ENCODE measurements at regions not wholly inside any gene's neighbourhood (a gene's known extent, or its start where the extent isn't known, plus 50 kb on each side); places are given as distances from the start of the nearest gene placed in this dataset.

DNA sequence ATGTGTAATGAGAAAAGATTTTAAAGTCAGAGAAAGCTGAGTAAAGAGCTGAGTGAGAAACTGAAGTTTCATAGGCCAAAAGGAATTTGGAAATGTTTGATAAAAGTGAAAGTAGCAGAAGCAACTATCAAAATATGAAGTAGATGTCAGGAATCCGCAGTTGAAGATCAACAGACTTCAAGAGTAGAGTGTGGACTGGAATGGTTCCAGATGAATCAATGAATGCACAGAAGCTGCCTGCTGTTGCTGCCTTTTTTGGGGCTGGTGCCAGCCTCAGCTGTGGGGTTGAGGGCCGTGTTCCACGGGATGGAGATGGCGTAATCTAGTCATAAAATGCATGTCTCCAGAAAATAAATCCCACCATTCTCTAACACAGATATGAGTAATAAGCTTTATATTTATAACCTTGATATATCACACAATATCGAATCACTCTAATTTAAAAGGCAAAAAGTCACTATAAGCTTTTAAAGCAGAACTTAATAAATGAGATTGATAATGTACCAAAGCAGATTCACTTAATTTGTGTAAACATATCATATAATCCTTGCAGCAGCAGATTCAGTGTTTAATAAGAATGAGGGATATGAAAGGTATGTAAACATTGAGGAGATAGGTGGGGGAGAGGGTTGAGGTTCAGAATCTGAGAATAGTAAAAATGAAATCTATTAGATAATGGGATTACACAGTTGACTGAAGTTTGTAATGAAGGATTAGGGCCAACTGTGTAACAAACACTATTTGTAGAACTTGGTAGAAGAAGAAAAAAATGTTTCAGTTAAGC is 652.3 kb upstream of the FTMT start:
- DNase-seq (ENCODE audit: low spot score): no peak

GRCh38 chr5:121218086-121218485 is 633.6 kb upstream of the FTMT start:
- DNase-seq (ENCODE audit: low spot score): no peak

DNA sequence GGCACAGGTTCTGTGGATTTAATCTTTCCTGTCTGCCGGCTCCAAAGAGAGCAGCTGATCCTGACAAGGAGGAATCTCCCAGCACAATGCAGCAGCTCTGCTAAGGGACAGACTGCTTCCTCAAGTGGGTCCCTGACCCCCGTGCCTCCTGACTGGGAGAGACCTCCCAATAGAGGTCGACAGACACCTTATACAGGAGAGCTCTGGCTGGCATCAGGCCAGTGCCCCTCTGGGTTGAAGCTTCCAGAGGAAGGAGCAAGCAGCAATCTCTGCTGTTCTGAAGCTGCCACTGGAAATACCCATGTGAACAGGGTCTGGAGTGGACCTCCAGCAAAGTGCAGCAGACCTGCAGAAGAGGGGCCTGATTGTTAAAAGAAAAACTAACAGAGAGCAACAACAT is 630.2 kb upstream of the FTMT start:
- no peak for DNase-seq (ENCODE audit: low spot score)

DNA sequence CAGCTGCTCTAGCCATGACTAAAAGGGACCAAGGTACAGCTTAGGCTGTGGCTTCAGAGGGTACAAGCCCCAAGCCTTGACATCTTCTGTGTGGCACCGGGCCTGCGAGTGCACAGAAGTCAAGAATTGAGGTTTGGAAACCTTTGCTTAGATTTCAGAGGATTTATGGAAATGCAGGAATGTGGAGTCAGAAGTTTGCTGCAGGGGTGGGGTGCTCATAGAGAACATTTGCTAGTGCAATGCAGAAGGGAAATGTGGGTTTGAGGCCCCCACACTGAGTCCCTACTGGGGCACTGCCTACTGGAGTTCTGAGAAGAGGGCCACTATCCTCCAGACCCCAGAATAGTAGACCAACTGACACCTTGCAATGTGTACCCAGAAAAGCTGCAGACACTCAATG is 624.9 kb upstream of the FTMT start:
- no peak for DNase-seq (ENCODE audit: low spot score)

DNA sequence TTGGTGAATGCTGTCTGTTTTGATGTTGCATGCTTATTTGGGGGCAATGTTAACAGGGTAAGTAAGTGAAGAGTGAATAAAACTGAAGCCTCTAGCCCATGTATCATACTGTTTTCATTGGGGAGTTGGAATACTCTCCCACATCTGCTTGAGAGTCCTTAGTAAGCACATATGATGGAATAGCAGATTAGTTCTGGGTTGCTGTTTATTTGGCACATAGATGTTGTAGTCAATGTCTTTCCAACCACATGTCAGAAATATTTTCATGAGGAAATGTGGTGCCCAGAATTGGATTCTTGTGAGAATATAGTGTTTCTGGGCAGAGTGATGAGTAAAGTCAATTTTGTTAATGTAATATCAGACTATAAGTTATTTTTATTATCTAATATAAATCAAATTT is 611.7 kb upstream of the FTMT start:
- no peak for DNase-seq (ENCODE audit: low spot score)

DNA sequence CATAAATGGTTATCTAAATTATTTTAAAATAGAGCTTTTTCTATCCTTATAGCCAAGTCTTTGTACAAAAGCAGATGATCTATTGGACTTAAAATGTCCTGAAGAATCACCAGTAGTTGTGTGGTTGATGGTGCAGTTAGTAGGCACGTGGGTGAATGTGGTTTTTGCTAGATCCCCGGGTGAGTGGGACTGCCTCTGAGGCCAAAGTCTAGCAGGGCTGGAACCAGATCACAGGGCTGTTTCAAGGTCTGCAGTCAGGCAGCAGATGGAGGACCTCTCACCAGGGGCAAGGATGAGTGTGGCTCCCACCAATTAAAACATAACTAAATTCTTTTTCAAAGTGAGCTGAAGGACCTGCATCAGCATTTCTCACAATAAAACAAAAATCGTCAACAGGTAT is 604.7 kb upstream of the FTMT start:
- no peak for DNase-seq (ENCODE audit: low spot score)

DNA sequence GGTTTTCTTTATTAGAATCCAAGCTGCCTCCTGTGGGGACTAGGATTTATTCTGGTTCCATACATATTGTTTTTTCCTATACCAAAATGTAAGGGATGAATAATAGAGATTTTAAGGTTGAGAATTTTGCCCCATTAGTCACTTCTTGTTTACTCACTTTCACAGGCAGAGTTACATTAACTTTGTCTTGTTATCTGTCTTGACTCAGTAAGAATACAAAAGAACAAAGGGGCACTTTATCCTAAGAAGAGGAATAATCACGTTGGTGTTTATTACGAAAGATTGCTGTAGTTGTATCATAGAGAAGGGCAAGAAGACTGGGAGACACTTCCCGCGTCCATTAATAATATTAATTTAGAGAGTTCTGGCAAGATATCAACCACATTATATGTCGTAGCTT is 599.7 kb upstream of the FTMT start:
- peak; percentile 34 for DNase-seq (ENCODE audit: low spot score)

DNA sequence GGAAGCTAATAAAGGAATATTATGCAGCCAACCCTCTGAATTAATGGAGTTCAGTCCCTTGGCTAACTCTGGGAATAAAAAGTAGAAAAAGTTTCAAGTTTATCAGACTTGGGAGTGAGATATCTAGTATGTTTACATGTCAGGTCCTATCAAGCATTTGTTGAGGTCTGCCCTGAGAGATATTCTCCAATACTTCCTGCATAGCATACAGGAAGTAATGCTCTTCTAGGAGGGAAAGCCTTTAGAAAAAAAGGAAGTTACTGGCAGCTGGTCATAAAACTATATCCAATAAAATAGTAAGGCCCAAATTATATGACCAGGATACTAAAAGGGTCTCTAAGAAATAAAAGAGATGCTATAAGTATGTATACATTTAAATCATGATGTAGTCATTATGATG is 594.1 kb upstream of the FTMT start:
- DNase-seq (ENCODE audit: low spot score): no peak

DNA sequence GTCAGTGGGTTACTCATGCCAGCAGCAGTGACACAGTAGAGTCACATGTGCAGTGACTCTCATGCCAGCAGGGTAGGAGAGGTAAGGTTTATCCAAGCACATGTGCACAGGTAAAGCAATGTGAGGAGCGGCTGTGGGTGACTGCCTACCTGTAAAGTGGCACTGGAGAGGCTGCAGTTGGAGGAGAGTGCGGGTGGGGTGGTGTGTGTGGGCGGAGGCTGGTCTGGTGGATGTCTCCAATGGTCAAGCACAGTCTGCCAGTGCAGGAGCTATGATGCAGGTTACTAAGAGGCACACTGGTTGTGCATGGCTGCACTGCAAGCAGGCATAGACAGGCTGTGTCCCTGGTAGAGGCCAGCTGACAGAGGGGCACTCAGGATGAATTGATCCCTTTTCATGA is 588.2 kb upstream of the FTMT start:
- no peak for DNase-seq (ENCODE audit: low spot score)

GRCh38 chr5:121264605-121265004 is 587.1 kb upstream of the FTMT start:
- no peak for DNase-seq (ENCODE audit: low spot score)

DNA sequence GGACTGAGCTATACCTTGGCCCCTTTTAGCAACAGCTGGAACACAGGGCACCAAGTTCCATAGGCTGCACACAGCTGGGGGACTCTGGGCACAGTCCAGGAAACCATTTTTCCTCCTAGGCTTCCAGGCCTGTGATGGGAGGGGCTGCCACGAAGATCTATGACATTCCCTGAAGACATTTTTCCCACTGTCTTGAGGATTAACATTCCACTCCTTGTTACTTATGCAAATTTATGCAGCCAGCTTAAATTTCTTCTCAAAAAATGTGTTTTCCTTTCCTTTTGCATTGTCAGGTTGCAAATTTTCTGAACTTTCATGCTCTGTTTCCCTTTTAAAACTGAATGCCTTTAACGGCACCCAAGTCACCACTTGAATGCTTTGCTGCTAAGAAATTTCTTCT is 580.1 kb upstream of the FTMT start:
- DNase-seq (ENCODE audit: low spot score): no peak

- peak; percentile 88 for DNase-seq (ENCODE audit: low spot score)
These were observed 577.7 kb upstream of the FTMT start for GRCh38 chr5:121273833-121274433.

- no peak for DNase-seq (ENCODE audit: low spot score)
These were observed 571.9 kb upstream of the FTMT start for GRCh38 chr5:121279801-121280200.

DNA sequence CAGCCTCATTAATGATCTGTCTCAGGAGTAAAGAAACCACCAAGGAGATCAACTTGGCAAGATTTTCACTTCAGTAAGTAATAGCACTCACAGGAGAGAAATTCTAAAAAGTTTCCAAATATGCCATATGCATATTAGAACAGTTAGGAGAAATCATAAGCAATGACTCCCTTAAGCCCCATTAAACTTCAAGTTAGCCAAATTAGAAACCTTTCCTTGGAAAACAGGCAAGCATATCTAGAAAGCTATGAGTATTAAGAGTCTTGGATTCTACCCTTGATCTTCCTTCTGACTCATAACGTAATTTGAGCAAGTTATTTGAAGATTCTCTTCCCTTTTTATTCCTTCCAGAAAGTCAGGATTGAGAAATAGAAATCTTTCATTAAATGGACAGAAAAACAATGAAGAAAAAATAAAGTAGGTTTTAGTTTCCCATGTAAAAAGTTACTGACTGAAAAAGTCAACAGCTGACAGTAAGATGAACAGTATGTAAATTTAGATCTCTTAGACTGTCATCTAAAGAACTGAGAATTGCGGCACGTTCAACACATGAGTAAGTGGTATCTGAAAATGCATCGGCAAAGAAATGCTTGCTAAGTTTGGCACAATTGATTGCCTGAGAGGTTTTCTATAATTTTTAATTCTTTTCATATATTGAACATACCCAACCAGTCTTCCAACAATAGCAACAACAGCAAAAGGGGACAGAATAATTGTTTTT is 565.7 kb upstream of the FTMT start:
- DNase-seq (ENCODE audit: low spot score): no peak

DNA sequence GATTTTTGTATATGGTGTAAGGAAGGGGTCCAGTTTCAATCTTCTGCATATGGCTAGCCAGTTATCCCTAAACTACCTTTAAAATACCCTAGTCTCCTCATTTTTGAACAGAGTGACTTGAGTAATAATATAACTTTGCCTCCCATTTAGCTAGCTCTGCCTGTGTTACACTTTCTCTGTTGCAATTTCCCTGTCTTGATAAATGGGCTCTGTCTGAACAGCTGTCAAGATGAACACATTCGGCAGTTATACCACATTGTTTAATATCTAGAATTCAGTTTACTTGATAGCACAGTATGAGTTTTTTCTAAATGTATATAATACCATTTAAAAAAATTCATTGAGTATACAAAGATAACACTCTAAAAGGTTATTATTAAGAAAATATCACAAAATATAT is 562.9 kb upstream of the FTMT start:
- no peak for DNase-seq (ENCODE audit: low spot score)

- DNase-seq (ENCODE audit: low spot score): no peak
These were observed 559.0 kb upstream of the FTMT start for GRCh38 chr5:121292664-121293063.

GRCh38 chr5:121296356-121296755 is 555.3 kb upstream of the FTMT start:
- no peak for DNase-seq (ENCODE audit: low spot score)

DNA sequence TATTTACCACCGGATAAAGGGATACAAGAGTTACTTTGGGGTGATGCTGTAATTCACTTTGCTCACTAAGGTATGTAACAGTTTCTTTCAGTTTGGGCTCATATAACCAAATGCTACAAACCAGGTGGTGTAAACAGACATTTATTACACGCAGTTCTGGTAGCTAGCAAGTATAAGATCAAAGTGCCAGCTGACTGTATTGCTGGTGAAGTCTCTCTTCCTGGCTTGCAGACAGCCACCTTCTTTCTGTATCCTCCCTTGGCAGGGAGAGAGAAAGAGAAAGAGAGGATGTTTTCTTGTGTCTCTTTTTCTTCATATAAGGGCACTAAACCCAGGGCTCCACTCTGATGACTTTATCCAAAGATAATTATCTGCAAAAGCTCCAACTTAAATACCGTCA is 552.5 kb upstream of the FTMT start:
- DNase-seq (ENCODE audit: low spot score): no peak

- no peak for DNase-seq (ENCODE audit: low spot score)
These were observed 546.8 kb upstream of the FTMT start for GRCh38 chr5:121304838-121305237.

- DNase-seq (ENCODE audit: low spot score): no peak
These were observed 537.8 kb upstream of the FTMT start for GRCh38 chr5:121313886-121314285.

- no peak for DNase-seq (ENCODE audit: low spot score)
These were observed 535.9 kb upstream of the FTMT start for GRCh38 chr5:121315786-121316185.

DNA sequence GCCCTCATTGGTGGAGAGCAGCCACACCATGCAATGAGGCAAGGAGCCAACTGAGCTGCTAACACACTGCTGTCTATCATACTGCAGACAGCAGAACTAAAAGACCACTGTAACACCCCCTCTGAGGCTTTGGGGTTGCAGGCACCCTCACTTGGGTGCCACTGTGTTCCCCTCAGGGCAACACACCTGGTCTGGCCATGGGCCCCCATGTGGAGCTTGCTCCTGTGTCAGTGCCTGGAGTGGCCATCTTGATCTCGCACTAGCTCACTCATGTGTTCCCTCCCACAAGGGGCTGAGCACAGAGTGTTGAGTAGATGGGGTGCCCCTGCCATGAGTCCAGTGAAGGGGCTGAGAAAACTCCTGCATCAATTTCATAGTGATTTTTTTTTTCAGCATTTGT is 532.4 kb upstream of the FTMT start:
- no peak for DNase-seq (ENCODE audit: low spot score)

- no peak for DNase-seq (ENCODE audit: low spot score)
These were observed 525.8 kb upstream of the FTMT start for GRCh38 chr5:121325930-121326329.
